ENCODE measurements at regions not wholly inside any gene's neighbourhood (a gene's known extent, or its start where the extent isn't known, plus 50 kb on each side); places are given as distances from the start of the nearest gene placed in this dataset.

DNA sequence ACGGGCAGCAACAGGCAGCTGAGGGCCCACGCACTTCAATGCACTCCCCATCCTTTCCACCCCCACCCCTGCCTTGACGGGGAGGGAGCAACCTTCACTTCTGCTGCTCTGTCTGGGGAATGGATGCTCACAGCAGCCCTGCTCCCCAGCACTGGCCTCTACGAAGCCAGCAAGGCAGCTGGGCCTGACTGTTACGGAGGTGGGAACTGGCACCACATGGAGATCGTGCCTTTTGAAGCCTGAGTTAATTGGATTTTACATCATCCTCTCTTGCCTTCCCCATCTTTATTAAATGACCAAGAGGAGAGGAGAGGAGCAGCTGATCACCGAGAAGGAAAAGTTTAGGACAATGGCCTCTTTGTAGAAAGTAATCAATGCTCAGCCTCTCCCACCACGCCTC is 187.0 kb upstream of the RPL38 start:
- Histone ChIP-seq H3F3A (ENCODE audit: low read length, unreplicated experiment) (no peaks in the 10 kb centered on the region), H3K9ac (ENCODE audit: low read length) (no peak overlapping the region), H3K4me3 (ENCODE audit: low read length) (no peak overlapping the region), H3K9me3 (ENCODE audit: low read length) (no peaks in the 10 kb centered on the region), H2AFZ (ENCODE audit: low read length) (no peak overlapping the region), H3K9me2 (replicated peaks; ENCODE audit: low read length) (no peaks in the 10 kb centered on the region), H3K79me2 (ENCODE audit: low read length) (no peaks in the 10 kb centered on the region), H4K20me1 (ENCODE audit: low read length) (no peaks in the 10 kb centered on the region), H3K36me3 (ENCODE audit: low read depth, low read length) (no peaks in the 10 kb centered on the region), H3K4me2 (ENCODE audit: low read length) (no peak overlapping the region), H3K27ac (ENCODE audit: low read length) (no peak overlapping the region), H3K27me3 (ENCODE audit: low read length) (peaks cover 82% of the 10 kb centered on the region), H3K4me1 (ENCODE audit: insufficient read depth, low read length) (no peaks in the 10 kb centered on the region)
- CTCF ChIA-PET: no interaction called here
- no TSS peak for BruUV-seq (replicated peaks)
- no peak for DNase-seq
- TF ChIP-seq, protein P1, sequence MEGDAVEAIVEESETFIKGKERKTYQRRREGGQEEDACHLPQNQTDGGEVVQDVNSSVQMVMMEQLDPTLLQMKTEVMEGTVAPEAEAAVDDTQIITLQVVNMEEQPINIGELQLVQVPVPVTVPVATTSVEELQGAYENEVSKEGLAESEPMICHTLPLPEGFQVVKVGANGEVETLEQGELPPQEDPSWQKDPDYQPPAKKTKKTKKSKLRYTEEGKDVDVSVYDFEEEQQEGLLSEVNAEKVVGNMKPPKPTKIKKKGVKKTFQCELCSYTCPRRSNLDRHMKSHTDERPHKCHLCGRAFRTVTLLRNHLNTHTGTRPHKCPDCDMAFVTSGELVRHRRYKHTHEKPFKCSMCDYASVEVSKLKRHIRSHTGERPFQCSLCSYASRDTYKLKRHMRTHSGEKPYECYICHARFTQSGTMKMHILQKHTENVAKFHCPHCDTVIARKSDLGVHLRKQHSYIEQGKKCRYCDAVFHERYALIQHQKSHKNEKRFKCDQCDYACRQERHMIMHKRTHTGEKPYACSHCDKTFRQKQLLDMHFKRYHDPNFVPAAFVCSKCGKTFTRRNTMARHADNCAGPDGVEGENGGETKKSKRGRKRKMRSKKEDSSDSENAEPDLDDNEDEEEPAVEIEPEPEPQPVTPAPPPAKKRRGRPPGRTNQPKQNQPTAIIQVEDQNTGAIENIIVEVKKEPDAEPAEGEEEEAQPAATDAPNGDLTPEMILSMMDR (conservative IDR thresholded peaks at IDR 0.05; ENCODE audit: low read depth, low read length): no peak
- TF ChIP-seq EZH2 (IDR thresholded peaks at IDR 0.05; ENCODE audit: low read length, unreplicated experiment) (no peak), EZH2phosphoT487 (IDR thresholded peaks at IDR 0.05; ENCODE audit: borderline replicate concordance, low read length) (no peak)
- POLR2A ChIA-PET (ENCODE audit: unreplicated experiment): no interaction called here
- ATAC-seq: no peak
- intact Hi-C loops (cut with micrococcal nuclease): no loop called here

DNA sequence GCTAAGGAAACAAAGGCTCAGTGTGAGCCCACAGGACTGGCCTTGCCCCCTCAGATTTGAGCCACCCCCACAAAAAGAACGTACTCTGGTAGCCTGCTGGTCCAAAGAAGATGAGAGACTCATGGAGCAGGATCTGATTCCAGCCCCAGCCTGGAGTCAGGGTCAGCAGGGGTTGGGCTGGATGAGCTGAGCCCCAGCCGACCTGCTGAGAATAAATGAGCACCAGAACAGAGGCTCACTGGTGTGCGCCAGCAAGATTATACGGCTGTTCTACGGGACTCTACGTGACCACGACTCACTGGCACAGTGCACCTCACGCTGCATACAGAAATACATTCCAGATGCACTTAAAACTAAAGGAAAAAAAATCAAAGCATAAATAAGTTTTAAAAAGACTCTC is 186.0 kb upstream of the RPL38 start:
- Histone ChIP-seq H4K20me1 (ENCODE audit: low read length) (no peaks in the 10 kb centered on the region), H3K9me2 (replicated peaks; ENCODE audit: low read length) (no peaks in the 10 kb centered on the region), H3K4me1 (ENCODE audit: insufficient read depth, low read length) (no peaks in the 10 kb centered on the region), H3K9ac (ENCODE audit: low read length) (no peak overlapping the region), H2AFZ (ENCODE audit: low read length) (no peak overlapping the region), H3K36me3 (ENCODE audit: low read depth, low read length) (no peaks in the 10 kb centered on the region), H3K4me2 (ENCODE audit: low read length) (no peak overlapping the region), H3K9me3 (ENCODE audit: low read length) (no peaks in the 10 kb centered on the region), H3K79me2 (ENCODE audit: low read length) (no peaks in the 10 kb centered on the region), H3F3A (ENCODE audit: low read length, unreplicated experiment) (no peaks in the 10 kb centered on the region), H3K27ac (ENCODE audit: low read length) (no peak overlapping the region), H3K4me3 (ENCODE audit: low read length) (no peak overlapping the region), H3K27me3 (ENCODE audit: low read length) (peaks cover 81% of the 10 kb centered on the region)
- no TSS peak for BruUV-seq (replicated peaks)
- CTCF ChIA-PET: no interaction called here
- ATAC-seq (no peak), DNase-seq (no peak)
- intact Hi-C loops (cut with micrococcal nuclease): no loop called here
- TF ChIP-seq EZH2 (IDR thresholded peaks at IDR 0.05; ENCODE audit: low read length, unreplicated experiment): no peak
- POLR2A ChIA-PET (ENCODE audit: unreplicated experiment): no interaction called here

DNA sequence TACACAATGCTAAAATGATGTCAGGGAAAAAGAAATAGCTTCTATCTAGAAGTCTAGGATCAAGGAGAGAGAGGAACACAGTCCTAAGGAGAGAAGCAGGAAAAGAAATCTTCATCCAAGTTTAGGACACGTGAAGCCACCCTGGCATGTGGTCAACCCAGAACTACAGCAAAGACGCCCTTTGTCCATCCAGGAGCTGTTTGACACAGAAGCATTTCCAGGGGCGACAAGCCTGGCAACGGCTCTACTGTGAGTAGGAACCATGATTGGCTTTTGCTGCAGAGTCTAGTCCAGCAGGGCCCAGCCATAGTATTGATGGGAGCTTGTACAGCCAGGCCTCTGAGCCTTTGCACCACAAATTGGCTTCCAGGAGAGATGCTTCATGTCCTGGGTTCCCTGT is 185.4 kb upstream of the RPL38 start:
- intact Hi-C loops (cut with micrococcal nuclease): no loop called here
- no peak for ATAC-seq
- Histone ChIP-seq H4K20me1 (ENCODE audit: low read length) (no peaks in the 10 kb centered on the region), H3F3A (ENCODE audit: low read length, unreplicated experiment) (no peaks in the 10 kb centered on the region), H3K27me3 (ENCODE audit: low read length) (peaks cover 83% of the 10 kb centered on the region), H3K9ac (ENCODE audit: low read length) (no peak overlapping the region), H3K27ac (ENCODE audit: low read length) (no peak overlapping the region), H3K36me3 (ENCODE audit: low read depth, low read length) (no peaks in the 10 kb centered on the region), H3K4me3 (ENCODE audit: low read length) (no peak overlapping the region), H3K4me2 (ENCODE audit: low read length) (no peak overlapping the region), H3K9me2 (replicated peaks; ENCODE audit: low read length) (no peaks in the 10 kb centered on the region), H3K9me3 (ENCODE audit: low read length) (no peaks in the 10 kb centered on the region), H3K79me2 (ENCODE audit: low read length) (no peaks in the 10 kb centered on the region), H2AFZ (ENCODE audit: low read length) (no peak overlapping the region), H3K4me1 (ENCODE audit: insufficient read depth, low read length) (no peaks in the 10 kb centered on the region)
- ChIA-PET POLR2A (ENCODE audit: unreplicated experiment) (no interaction called here), CTCF (no interaction called here)
- DNase-seq: no peak
- no TSS peak for BruUV-seq (replicated peaks)
- TF ChIP-seq EZH2phosphoT487 (IDR thresholded peaks at IDR 0.05; ENCODE audit: borderline replicate concordance, low read length) (no peak), EZH2 (IDR thresholded peaks at IDR 0.05; ENCODE audit: low read length, unreplicated experiment) (no peak)
- TF ChIP-seq, protein P1 (conservative IDR thresholded peaks at IDR 0.05; ENCODE audit: low read depth, low read length): no peak

Measured in PC-3 (cell line).